A549 (cell line): ENCODE measurements at regions not wholly inside any gene's neighbourhood (a gene's known extent, or its start where the extent isn't known, plus 50 kb on each side); places are given as distances from the start of the nearest gene placed in this dataset.

Experiments
- CTCF ChIP-seq: fragments of >200 bp; sonication (Bioruptor Twin); formaldehyde crosslinking; IDR thresholded peaks from 3 replicates; pipeline ENCODE4 v1.5.1; 2016
- HMGXB4 ChIP-seq: fragments of 250-450 bp; sonication (Bioruptor Pico); IDR thresholded peaks from 2 replicates; pipeline ENCODE4 v1.5.0; 2021; ENCODE audit warnings: mild to moderate bottlenecking, moderate library complexity, borderline replicate concordance
- MAX ChIP-seq: IDR thresholded peaks from 2 replicates; pipeline ENCODE4 v1.6.1; 2012

DNA sequence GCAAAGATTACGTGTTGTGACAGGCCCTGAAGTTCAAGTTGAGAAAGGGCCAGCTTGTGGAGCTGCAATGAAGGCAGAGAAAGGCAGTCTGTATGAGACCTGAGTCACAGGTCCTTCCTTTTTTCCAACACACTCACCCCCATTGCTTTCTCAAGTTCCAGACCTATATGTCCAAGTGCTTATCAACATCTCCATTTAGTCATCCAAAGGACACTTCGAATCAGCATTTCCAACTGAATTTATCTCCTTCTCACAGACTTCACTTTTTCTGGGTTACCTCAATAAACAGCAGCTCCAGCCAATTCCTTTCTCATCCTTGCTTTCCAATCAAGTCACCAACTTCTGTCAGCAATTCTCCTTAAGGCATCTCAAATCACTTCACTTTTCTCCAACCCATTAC lies 56.4 kb upstream of the KIF21A start:
- TF ChIP-seq CTCF (no peak), MAX (no peak), HMGXB4 (CRISPR knock-in tag) (no peak)
